GM23248 (cell line): ENCODE measurements at regions not wholly inside any gene's neighbourhood (a gene's known extent, or its start where the extent isn't known, plus 50 kb on each side); places are given as distances from the start of the nearest gene placed in this dataset.

ENCODE experiments used
- EZH2 ChIP-seq: fragments of 200-600 bp; sonication (generic); IDR thresholded peaks from 2 replicates; pipeline ENCODE4 v1.6.1; 2018; ENCODE audit warnings: antibody characterized with exemption, mild to moderate bottlenecking; ENCODE audit not compliant: insufficient read depth, poor library complexity, severe bottlenecking
- EZH2phosphoT487 ChIP-seq: fragments of 200-600 bp; sonication (generic); IDR thresholded peaks from 2 replicates; pipeline ENCODE4 v1.6.1; 2018; ENCODE audit warnings: antibody characterized with exemption, moderate library complexity, mild to moderate bottlenecking, low read depth; ENCODE audit not compliant: insufficient read depth

- TF ChIP-seq EZH2, result no peak
- TF ChIP-seq EZH2phosphoT487, result no peak
These were observed 585.1 kb downstream of the TLE4 start for GRCh38 chr9:80156756-80157472.
